SU-DHL-6 (cell line): ENCODE measurements at regions not wholly inside any gene's neighbourhood (a gene's known extent, or its start where the extent isn't known, plus 50 kb on each side); places are given as distances from the start of the nearest gene placed in this dataset.

Experiments
- H2AFZ ChIP-seq: fragments of 200-600 bp; sonication (generic); 2 replicates; pipeline ENCODE4 v1.6.1; 2014; ENCODE audit warnings: low read depth, mild to moderate bottlenecking, moderate library complexity, mixed read lengths, antibody characterized with exemption, low read length; ENCODE audit not compliant: severe bottlenecking
- H3F3A ChIP-seq: fragments of 200-600 bp; shearing (Covaris generic); 2 replicates; pipeline ENCODE4 v1.6.0; 2016; ENCODE audit warnings: antibody characterized with exemption, mild to moderate bottlenecking; ENCODE audit not compliant: insufficient read depth
- H3K27ac ChIP-seq: fragments of 200-600 bp; sonication (generic); 2 replicates; pipeline ENCODE4 v1.5.1; 2016; ENCODE audit warnings: low read depth, mild to moderate bottlenecking, low read length, moderate library complexity, mixed read lengths
- H3K27me3 ChIP-seq: fragments of 200-600 bp; sonication (generic), shearing (Covaris generic); 2 replicates; pipeline ENCODE4 v1.6.0; 2014; ENCODE audit warnings: mild to moderate bottlenecking, low read length
- H3K36me3 ChIP-seq: fragments of 200-600 bp; sonication (generic); 2 replicates; pipeline ENCODE4 v1.6.1; 2014; ENCODE audit warnings: mild to moderate bottlenecking, low read length, mixed read lengths
- H3K4me2 ChIP-seq: fragments of 300-600, 200-600 bp; shearing (Covaris generic), sonication (generic); 2 replicates; pipeline ENCODE4 v1.6.0; 2014; ENCODE audit warnings: low read length, low read depth, mild to moderate bottlenecking; ENCODE audit not compliant: poor library complexity, severe bottlenecking
- H3K4me3 ChIP-seq: fragments of 200-600 bp; sonication (generic); 2 replicates; pipeline ENCODE4 v1.5.1; 2014; ENCODE audit warnings: antibody characterized with exemption, low read length, mild to moderate bottlenecking, mixed read lengths; ENCODE audit not compliant: insufficient read depth, poor library complexity, severe bottlenecking
- H3K79me2 ChIP-seq: fragments of 200-600 bp; sonication (generic); 2 replicates; pipeline ENCODE4 v1.6.1; 2014; ENCODE audit warnings: mild to moderate bottlenecking, low read length, moderate library complexity; ENCODE audit not compliant: insufficient read depth
- H3K9ac ChIP-seq: fragments of 200-600 bp; sonication (generic); 2 replicates; pipeline ENCODE4 v1.7.0; 2014; ENCODE audit warnings: mild to moderate bottlenecking, low read length
- H3K9me2 ChIP-seq: fragments of 200-600 bp; sonication (generic); replicated peaks from 2 replicates; pipeline ENCODE4 v1.6.1; 2014; ENCODE audit warnings: low read length; ENCODE audit not compliant: insufficient read depth
- H3K9me3 ChIP-seq: fragments of 200-600 bp; sonication (generic); 2 replicates; pipeline ENCODE4 v1.6.1; 2014; ENCODE audit warnings: low read length, mixed read lengths; ENCODE audit not compliant: insufficient read depth
- H4K20me1 ChIP-seq: fragments of 200-600 bp; sonication (generic); 2 replicates; pipeline ENCODE4 v1.6.1; 2014; ENCODE audit warnings: low read depth, mild to moderate bottlenecking, antibody characterized with exemption, low read length, moderate library complexity, mixed read lengths
- CTCF ChIP-seq: fragments of 200-600 bp; sonication (generic); IDR thresholded peaks from one replicate; pipeline ENCODE4 v1.5.1; 2017; ENCODE audit warnings: antibody characterized with exemption, mild to moderate bottlenecking, low read length, moderate library complexity; ENCODE audit not compliant: insufficient read depth, poor library complexity, severe bottlenecking
- EZH2phosphoT487 ChIP-seq: fragments of 200-600 bp; sonication (generic), shearing (Covaris generic); conservative IDR thresholded peaks from 2 replicates; pipeline ENCODE4 v1.6.1; 2018; ENCODE audit warnings: mild to moderate bottlenecking, antibody characterized with exemption, low read length, moderate library complexity, mixed read lengths

DNA sequence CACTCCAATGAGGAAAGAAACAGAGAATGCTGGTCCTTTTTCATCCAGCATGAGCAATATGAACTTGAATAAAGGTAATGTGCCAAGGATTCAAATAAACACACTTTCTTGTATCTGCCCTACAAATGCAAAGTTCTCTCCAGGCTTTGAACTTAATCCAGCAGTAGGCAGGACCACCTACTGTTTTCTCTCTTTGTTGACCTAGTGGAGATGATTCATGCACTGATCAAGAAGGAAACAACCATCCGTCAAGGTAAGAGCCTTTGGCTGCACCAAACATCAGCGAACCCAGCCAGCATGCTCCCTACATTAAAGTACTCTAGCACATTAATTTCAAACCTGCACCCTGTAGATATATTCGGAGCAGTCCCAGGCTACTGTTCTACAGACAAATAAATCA is 489.3 kb downstream of the GALC start:
- Histone ChIP-seq H3F3A (no peaks in the 10 kb centered on the region), H3K27me3 (no peaks in the 10 kb centered on the region), H3K36me3 (no peaks in the 10 kb centered on the region), H2AFZ (no peak overlapping the region), H3K9me2 (no peaks in the 10 kb centered on the region), H3K9ac (no peak overlapping the region), H3K9me3 (no peaks in the 10 kb centered on the region), H4K20me1 (no peaks in the 10 kb centered on the region), H3K27ac (no peak overlapping the region), H3K4me3 (no peak overlapping the region), H3K79me2 (no peaks in the 10 kb centered on the region), H3K4me2 (no peak overlapping the region)
- TF ChIP-seq CTCF = no peak
- TF ChIP-seq EZH2phosphoT487 = no peak

DNA sequence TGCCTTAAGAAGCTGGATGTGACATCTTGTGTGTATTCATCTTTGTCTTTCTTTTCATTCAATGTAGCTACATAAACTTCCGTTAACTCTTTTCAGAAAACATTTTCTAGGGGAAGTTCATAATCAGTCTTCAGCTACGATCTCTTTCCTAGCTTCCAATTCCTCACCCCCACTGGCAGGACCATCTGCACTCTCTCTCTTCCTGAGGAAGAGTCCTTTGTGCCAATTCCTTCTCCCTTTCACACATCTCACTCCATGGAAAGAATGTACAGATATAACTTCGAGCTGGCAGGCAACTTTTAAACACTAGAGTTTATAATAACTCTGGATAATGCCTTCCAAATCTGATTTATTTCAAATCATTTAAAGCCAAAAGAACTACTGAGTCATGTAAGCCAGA is 495.7 kb downstream of the GALC start:
- Histone ChIP-seq H4K20me1 (no peaks in the 10 kb centered on the region), H3K4me2 (no peak overlapping the region), H3K79me2 (no peaks in the 10 kb centered on the region)

DNA sequence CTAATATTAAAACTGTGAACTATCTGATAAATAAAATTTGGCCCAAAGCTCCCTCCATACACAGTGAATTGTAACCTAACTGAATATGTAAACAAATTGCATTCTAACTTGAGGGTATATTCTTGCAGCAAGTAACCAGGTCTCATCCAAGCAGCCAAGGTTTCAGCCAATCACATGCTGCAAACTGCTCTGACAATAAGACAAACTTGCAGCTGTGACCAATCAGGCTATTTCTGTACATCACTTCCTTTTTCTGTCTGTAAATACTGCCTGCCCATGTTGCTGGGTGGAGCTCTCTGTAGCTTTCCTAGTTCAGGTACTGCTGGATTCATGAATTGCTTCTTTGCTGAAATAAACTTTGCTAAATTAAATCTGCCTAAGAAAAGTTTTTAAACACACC is 499.0 kb downstream of the GALC start:
- no peaks in the 10 kb centered on the region for H3K36me3 ChIP-seq
- TF ChIP-seq CTCF = no peak
- no peak for TF ChIP-seq EZH2phosphoT487
- no peaks in the 10 kb centered on the region for H3K79me2 ChIP-seq
- H3K4me2 ChIP-seq = no peak overlapping the region
- no peaks in the 10 kb centered on the region for H3F3A ChIP-seq
- H3K9ac ChIP-seq = no peak overlapping the region
- no peak overlapping the region for H2AFZ ChIP-seq
- H3K4me3 ChIP-seq = no peak overlapping the region
- no peaks in the 10 kb centered on the region for H4K20me1 ChIP-seq
- no peaks in the 10 kb centered on the region for H3K27me3 ChIP-seq
- no peaks in the 10 kb centered on the region for H3K9me3 ChIP-seq
- H3K9me2 ChIP-seq = no peaks in the 10 kb centered on the region
- H3K27ac ChIP-seq = no peak overlapping the region

More for the DNA sequence above, 495.7 kb downstream of the GALC start:
- H3K27me3 ChIP-seq = no peaks in the 10 kb centered on the region
- H3K9ac ChIP-seq = no peak overlapping the region
- no peaks in the 10 kb centered on the region for H3K9me2 ChIP-seq
- H3K9me3 ChIP-seq = no peaks in the 10 kb centered on the region
- no peak overlapping the region for H3K4me3 ChIP-seq
- no peaks in the 10 kb centered on the region for H3F3A ChIP-seq
- no peak for TF ChIP-seq CTCF
- TF ChIP-seq EZH2phosphoT487 = no peak
- H3K36me3 ChIP-seq = no peaks in the 10 kb centered on the region
- H2AFZ ChIP-seq = no peak overlapping the region
- no peak overlapping the region for H3K27ac ChIP-seq

DNA sequence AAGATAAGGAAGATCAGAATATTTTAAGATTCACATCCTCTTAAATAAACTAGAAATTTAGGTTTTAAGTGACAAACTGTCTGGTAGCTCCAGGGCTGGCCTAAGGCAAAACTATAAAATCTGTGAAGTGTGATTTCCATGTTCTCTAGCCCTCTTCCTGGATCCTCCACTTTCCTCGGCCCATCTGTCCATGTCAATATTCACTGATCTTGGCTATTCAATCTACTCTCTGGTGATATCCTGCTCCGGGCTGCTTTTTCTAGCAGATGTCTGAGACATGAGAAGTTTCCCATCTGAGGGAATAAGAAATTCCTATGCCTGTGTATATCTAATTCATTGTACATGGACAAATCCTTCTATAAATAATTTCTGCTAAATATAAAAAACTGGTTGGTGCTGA is 500.4 kb downstream of the GALC start:
- H3K9me2 ChIP-seq = no peaks in the 10 kb centered on the region
- no peaks in the 10 kb centered on the region for H4K20me1 ChIP-seq
- no peak overlapping the region for H3K4me2 ChIP-seq
- H3K27me3 ChIP-seq = no peaks in the 10 kb centered on the region
- no peak overlapping the region for H3K9ac ChIP-seq
- no peaks in the 10 kb centered on the region for H3K36me3 ChIP-seq
- H3K27ac ChIP-seq = no peak overlapping the region
- H3K79me2 ChIP-seq = no peaks in the 10 kb centered on the region
- no peaks in the 10 kb centered on the region for H3F3A ChIP-seq
- H2AFZ ChIP-seq = no peak overlapping the region
- no peaks in the 10 kb centered on the region for H3K9me3 ChIP-seq
- TF ChIP-seq EZH2phosphoT487 (no peak), CTCF (no peak)
- no peak overlapping the region for H3K4me3 ChIP-seq
